K562 (cell line): ENCODE measurements at regions not wholly inside any gene's neighbourhood (a gene's known extent, or its start where the extent isn't known, plus 50 kb on each side); places are given as distances from the start of the nearest gene placed in this dataset.

Experiments
- ATAC-seq: fragments of 200-7000 bp; cut with Tn5 transposase; 3 replicates; pipeline ENCODE4 v1.9.1; 2020; ENCODE audit warnings: moderate library complexity
- BruUV-seq: library from RNA; stranded (reverse); fragments of 400-500 nt; replicated peaks from 2 replicates; lab custom pipeline; 2021; lab: Mats Ljungman, UMichigan
- CTCF ChIA-PET: fragments of 300-600 bp; formaldehyde crosslinking; extraction: SDS; loops from one replicate; lab custom pipeline; 2021; ENCODE audit warnings: low intra/inter-chr PET ratio; lab: Yijun Ruan, JAX
- POLR2A ChIA-PET: fragments of 300-600, 350-650 bp; sonication (Branson Sonifier 250); formaldehyde crosslinking; extraction: SDS; loops from one replicate; lab custom pipeline; 2021; ENCODE audit warnings: antibody characterized with exemption, inconsistent platforms; lab: Yijun Ruan, JAX
- DNase-seq, 4 experiments: peaks; one replicate each; pipeline versions ENCODE4 v3.0.0 to v3.0.0-alpha.2; 2011 to 2018; ENCODE audit warnings: low spot score in 3 of 4, mixed read lengths in 3 of 4; ENCODE audit errors: extremely low read depth in 1 of 4
- FAIRE-seq: peaks from 2 replicates; lab custom pipeline; 2011; peaks lifted over from hg19 to GRCh38; lab: Jason Lieb, UNC
- H2AFZ ChIP-seq: 2 replicates; pipeline ENCODE4 v1.6.0; 2011; ENCODE audit warnings: low read depth, low read length, control low read depth, inconsistent platforms
- H3K27ac ChIP-seq: fragments of 200-600 bp; 3 replicates; pipeline ENCODE4 v1.8.0; 2011; ENCODE audit warnings: low read depth, mild to moderate bottlenecking, control low read depth, inconsistent platforms, low read length, moderate library complexity, mixed read lengths; ENCODE audit errors: extremely low read depth
- H3K27me3 ChIP-seq, 2 experiments: fragments of 300-600 bp in 1 of 2; 2 replicates in 1 of 2; 3 replicates in 1 of 2; pipeline versions ENCODE4 v1.6.0 to v1.8.0; 2011; ENCODE audit warnings: inconsistent platforms in 2 of 2, low read length in 2 of 2, mild to moderate bottlenecking in 1 of 2, mixed read lengths in 1 of 2, moderate library complexity in 1 of 2; ENCODE audit not compliant: control insufficient read depth in 2 of 2, insufficient read depth in 2 of 2
- H3K36me3 ChIP-seq: fragments of 300-600 bp; 3 replicates; pipeline ENCODE4 v1.8.0; 2011; ENCODE audit warnings: mild to moderate bottlenecking, low read length, inconsistent platforms; ENCODE audit not compliant: control insufficient read depth, insufficient read depth
- H3K4me1 ChIP-seq, 2 experiments: fragments of 200-600 bp in 1 of 2; replicated peaks in 1 of 2; 2 replicates in 1 of 2; 3 replicates in 1 of 2; pipeline versions ENCODE4 v1.5.1 to v1.8.0; 2011; ENCODE audit warnings: inconsistent platforms in 2 of 2, low read length in 2 of 2, mild to moderate bottlenecking in 1 of 2, mixed read lengths in 1 of 2, moderate library complexity in 1 of 2; ENCODE audit not compliant: control insufficient read depth in 2 of 2, insufficient read depth in 2 of 2
- H3K4me2 ChIP-seq: 2 replicates; pipeline ENCODE4 v1.6.1; 2011; ENCODE audit warnings: low read length, control low read depth, inconsistent platforms, mixed read lengths; ENCODE audit not compliant: insufficient read depth
- H3K4me3 ChIP-seq: fragments of 200-600 bp; sonication (generic), shearing (Covaris generic); 2 replicates; pipeline ENCODE4 v1.5.1; 2016; ENCODE audit warnings: control low read depth, inconsistent platforms
- H3K79me2 ChIP-seq: fragments of 200-600 bp; 3 replicates; pipeline ENCODE4 v1.8.0; 2011; ENCODE audit warnings: low read length, inconsistent platforms; ENCODE audit not compliant: control insufficient read depth, insufficient read depth
- H3K9ac ChIP-seq, 2 experiments: 2 replicates each; pipeline versions ENCODE4 v1.6.0 to v1.6.1; 2011; ENCODE audit warnings: low read depth in 2 of 2, low read length in 2 of 2, control low read depth in 1 of 2, inconsistent platforms in 1 of 2, mild to moderate bottlenecking in 1 of 2, mixed read lengths in 1 of 2; ENCODE audit not compliant: insufficient read depth in 1 of 2
- H3K9me1 ChIP-seq: one replicate; pipeline ENCODE4 v1.6.0; 2011; ENCODE audit warnings: inconsistent platforms, mild to moderate bottlenecking, low read length, moderate library complexity; ENCODE audit not compliant: control insufficient read depth, insufficient read depth
- H3K9me3 ChIP-seq: replicated peaks from 2 replicates; pipeline ENCODE4 v1.5.1; 2011; ENCODE audit warnings: low read depth, low read length, inconsistent platforms; ENCODE audit not compliant: control insufficient read depth, insufficient read depth
- H4K20me1 ChIP-seq: replicated peaks from 2 replicates; pipeline ENCODE4 v1.6.1; 2011; ENCODE audit warnings: low read length, inconsistent platforms, mixed read lengths; ENCODE audit not compliant: control insufficient read depth, insufficient read depth
- ADNP ChIP-seq: fragments of 200-800 bp; sonication (Bioruptor generic); IDR thresholded peaks from 2 replicates; pipeline ENCODE4 v1.6.1; 2016; ENCODE audit warnings: missing genetic modification characterization, missing compliant biosample characterization
- ATF7 ChIP-seq: fragments of 450-650 bp; IDR thresholded peaks from 2 replicates; pipeline ENCODE4 v1.7.1; 2014; ENCODE audit warnings: mild to moderate bottlenecking, moderate library complexity
- CEBPG ChIP-seq, 3 experiments: fragments of 200-800 bp in 1 of 3; sonication (Bioruptor generic) in 1 of 3; sonication (generic) in 1 of 3; formaldehyde crosslinking in 1 of 3; IDR thresholded peaks in 2 of 3; conservative IDR thresholded peaks in 1 of 3; 2 replicates each; pipeline versions ENCODE4 v1.6.1 to v1.8.0; 2016 to 2022; ENCODE audit warnings: missing compliant biosample characterization in 2 of 3, missing genetic modification characterization in 2 of 3, mild to moderate bottlenecking in 1 of 3, missing genetic modification reagents in 1 of 3
- CREM ChIP-seq: IDR thresholded peaks from 2 replicates; pipeline ENCODE4 v1.6.1; 2014; ENCODE audit warnings: antibody characterized with exemption, low read depth
- E2F6 ChIP-seq, 2 experiments: IDR thresholded peaks; 2 replicates each; pipeline ENCODE4 v1.6.1; 2011; ENCODE audit warnings: borderline replicate concordance in 1 of 2, control low read depth in 1 of 2, low read depth in 1 of 2, low read length in 1 of 2, mild to moderate bottlenecking in 1 of 2, mixed read lengths in 1 of 2, moderate library complexity in 1 of 2; ENCODE audit not compliant: insufficient read depth in 1 of 2, insufficient read length in 1 of 2, poor library complexity in 1 of 2, severe bottlenecking in 1 of 2; ENCODE audit errors: extremely low read depth in 1 of 2
- GATAD2B ChIP-seq: fragments of 450-650 bp; IDR thresholded peaks from 2 replicates; pipeline ENCODE4 v1.6.1; 2017; ENCODE audit warnings: mild to moderate bottlenecking, borderline replicate concordance
- HNRNPH1 ChIP-seq: fragments of 200-400 bp; formaldehyde crosslinking; optimal IDR thresholded peaks from 2 replicates; pipeline ENCODE3; 2017; ENCODE audit warnings: low read depth, mild to moderate bottlenecking, low read length, moderate library complexity
- MAX ChIP-seq: sonication (generic); formaldehyde crosslinking; IDR thresholded peaks from 2 replicates; pipeline ENCODE4 v1.9.0; 2022; ENCODE audit warnings: mild to moderate bottlenecking, missing genetic modification reagents
- MCM7 ChIP-seq, 2 experiments: fragments of 450-650 bp; IDR thresholded peaks; 2 replicates each; pipeline ENCODE4 v1.6.1; 2016 to 2018
- OTX1 ChIP-seq: fragments of 450-650 bp; formaldehyde crosslinking; IDR thresholded peaks from 2 replicates; pipeline ENCODE4 v1.4.0; 2022; ENCODE audit warnings: mild to moderate bottlenecking
- RFX5 ChIP-seq: IDR thresholded peaks from 2 replicates; pipeline ENCODE4 v1.6.1; 2011; ENCODE audit warnings: low read depth, mild to moderate bottlenecking, improper control_type of control experiment, low read length
- SLC30A9 ChIP-seq: fragments of 250-450 bp; sonication (Bioruptor Pico); IDR thresholded peaks from 2 replicates; pipeline ENCODE4 v1.8.0; 2022; ENCODE audit warnings: mild to moderate bottlenecking, moderate library complexity
- STAT5A ChIP-seq: IDR thresholded peaks from 2 replicates; pipeline ENCODE4 v1.6.1; 2012; ENCODE audit warnings: low read length, inconsistent platforms, borderline replicate concordance
- SUPT5H ChIP-seq: fragments of 450-650 bp; IDR thresholded peaks from 2 replicates; pipeline ENCODE4 v1.6.1; 2016
- TAL1 ChIP-seq: fragments of 450-650 bp; IDR thresholded peaks from 2 replicates; pipeline ENCODE4 v1.6.1; 2016; ENCODE audit warnings: mild to moderate bottlenecking
- ZBTB49 ChIP-seq: sonication (generic); formaldehyde crosslinking; IDR thresholded peaks from 2 replicates; pipeline ENCODE4 v1.8.0; 2022; ENCODE audit warnings: missing genetic modification reagents, mild to moderate bottlenecking, borderline replicate concordance
- ZNF124 ChIP-seq: sonication (generic); formaldehyde crosslinking; IDR thresholded peaks from 2 replicates; pipeline ENCODE4 v1.8.1; 2022; ENCODE audit warnings: missing genetic modification reagents
- ZNF140 ChIP-seq: fragments of 250-450 bp; sonication (Bioruptor Pico); IDR thresholded peaks from 2 replicates; pipeline ENCODE4 v1.8.0; 2021; ENCODE audit warnings: moderate library complexity, mild to moderate bottlenecking, inconsistent platforms
- ZNF707 ChIP-seq: fragments of 250-450 bp; sonication (Bioruptor Pico); conservative IDR thresholded peaks from 2 replicates; pipeline ENCODE4 v1.8.0; 2022; ENCODE audit warnings: inconsistent platforms, mild to moderate bottlenecking, moderate library complexity
- ZNF778 ChIP-seq: fragments of 450-650 bp; formaldehyde crosslinking; IDR thresholded peaks from 2 replicates; pipeline ENCODE4 v1.4.0; 2020; ENCODE audit warnings: mild to moderate bottlenecking, moderate library complexity
- WGBS: fragments of 100-300 bp; shearing (Covaris generic); methylation state at CpG from one replicate; pipeline ENCODE4 v1.1.6; 2016; ENCODE audit warnings: low coverage, mixed read lengths; ENCODE audit not compliant: insufficient coverage; ENCODE audit errors: missing lambda C conversion rate; 5-methylcytosine and 5-hydroxymethylcytosine counted together
- in situ Hi-C: fragments of 300-500 bp; cut with MboI; formaldehyde crosslinking; loops from 4 replicates; pipeline ENCODE4 v1.15.0; 2018; ENCODE audit warnings: inconsistent platforms, mixed read lengths
- intact Hi-C: fragments of 100-400 bp; cut with micrococcal nuclease; formaldehyde crosslinking; loops from 2 replicates; pipeline ENCODE4 v1.14.2; 2022

GRCh38 chr10:63042256-63042655 lies 90.9 kb upstream of the NRBF2 start:
- peak in 2 of 4 experiments; percentile 20 to 51 for DNase-seq
- TF ChIP-seq ZNF124 (CRISPR knock-in tag), result no peak
- TF ChIP-seq ZNF778 (CRISPR knock-in tag), result no peak
- TF ChIP-seq CREM, result peak; percentile 95
- TF ChIP-seq ZBTB49, result no peak
- no peak for TF ChIP-seq HNRNPH1
- TF ChIP-seq OTX1 (CRISPR knock-in tag), result no peak
- no peak for TF ChIP-seq MAX (CRISPR knock-in tag)
- no peak for TF ChIP-seq CEBPG (CRISPR knock-in tag; IDR thresholded peaks at IDR 0.05)
- TF ChIP-seq CEBPG (tag; conservative IDR thresholded peaks at IDR 0.05 in 1 of 2, IDR thresholded peaks at IDR 0.05 in 1 of 2), result no peak
- no peak for TF ChIP-seq SUPT5H
- TF ChIP-seq E2F6 (IDR thresholded peaks at IDR 0.05; ENCODE audit: borderline replicate concordance in 1 of 2, extremely low read depth in 1 of 2, insufficient read depth in 1 of 2, insufficient read length in 1 of 2, low read depth in 1 of 2, low read length in 1 of 2, poor library complexity in 1 of 2, severe bottlenecking in 1 of 2), result peak in 1 of 2 experiments; percentile 22
- no peak for TF ChIP-seq STAT5A
- TF ChIP-seq MCM7 (IDR thresholded peaks at IDR 0.05), result no peak
- TF ChIP-seq ATF7, result peak; percentile 97
- no peak for TF ChIP-seq RFX5
- no peak for TF ChIP-seq GATAD2B
- TF ChIP-seq SLC30A9, result no peak
- no peak for TF ChIP-seq TAL1
- no peak for TF ChIP-seq ADNP
- no peak for TF ChIP-seq ZNF707 (CRISPR knock-in tag)
- no peak for TF ChIP-seq ZNF140

More at GRCh38 chr10:63042256-63042655, 90.9 kb upstream of the NRBF2 start:
- intact Hi-C loops (no loop called here), in situ Hi-C loops (no loop called here)
- Histone ChIP-seq H3K9ac (no peak overlapping the region), H2AFZ (peak overlapping the region; percentile 57), H3K4me1 (no peaks in the 10 kb centered on the region), H3K36me3 (no peaks in the 10 kb centered on the region), H3K27me3 (no peaks in the 10 kb centered on the region), H3K9me1 (no peaks in the 10 kb centered on the region), H3K79me2 (no peaks in the 10 kb centered on the region), H4K20me1 (no peaks in the 10 kb centered on the region), H3K27ac (no peak overlapping the region), H3K4me3 (no peak overlapping the region), H3K9me3 (no peaks in the 10 kb centered on the region), H3K4me2 (0 out of 2 replicates have a peak overlapping the region, but pooled peaks have one; percentile 1)
- BruUV-seq, result no TSS peak
- POLR2A ChIA-PET, result interaction anchor here (0.5 to 0.6 kb wide), 2 partner anchors 429 to 1607 kb away, joined by 3 read pairs; no protein-coding TSS in a partner anchor
- CTCF ChIA-PET, result no interaction called here
- ATAC-seq, result peak; percentile 92
- 6% methylated on average over 4 of the region's 4 CpGs for WGBS
- peak; percentile 77 for FAIRE-seq
